Endothelial cell of umbilical vein (primary cell): ENCODE measurements at regions not wholly inside any gene's neighbourhood (a gene's known extent, or its start where the extent isn't known, plus 50 kb on each side); places are given as distances from the start of the nearest gene placed in this dataset.

Source experiments
- BruUV-seq: library from RNA; stranded (reverse); fragments of 400-500 nt; replicated peaks from 2 replicates; lab custom pipeline; 2021; lab: Mats Ljungman, UMichigan
- CTCF ChIA-PET: fragments of 300-600, 350-600 bp; sonication (Branson Sonifier 250); formaldehyde crosslinking; loops from one replicate; lab custom pipeline; 2021; ENCODE audit warnings: antibody characterized with exemption, inconsistent platforms; lab: Charles Lee
- POLR2A ChIA-PET: fragments of 300-600, 350-600 bp; sonication (Branson Sonifier 250); formaldehyde crosslinking; loops from one replicate; lab custom pipeline; 2021; ENCODE audit warnings: antibody characterized with exemption, inconsistent platforms; lab: Charles Lee
- DNase-seq: peaks from one replicate; pipeline ENCODE4 v3.0.0-alpha.2; 2011; ENCODE audit warnings: low read depth, low spot score
- FAIRE-seq: peaks from 2 replicates; lab custom pipeline; 2011; peaks lifted over from hg19 to GRCh38; lab: Jason Lieb, UNC
- H2AFZ ChIP-seq: 2 replicates; pipeline ENCODE4 v1.6.0; 2012; ENCODE audit warnings: low read depth, low read length, control low read depth, inconsistent platforms
- H3K27ac ChIP-seq: 2 replicates; pipeline ENCODE4 v1.5.1; 2011; ENCODE audit warnings: low read depth, mild to moderate bottlenecking, control low read depth, low read length, moderate library complexity; ENCODE audit not compliant: insufficient read depth
- H3K27me3 ChIP-seq, 2 experiments: 2 replicates each; pipeline versions ENCODE4 v1.6.0 to v1.6.1; 2011; ENCODE audit warnings: low read length in 2 of 2, mixed read lengths in 1 of 2; ENCODE audit not compliant: control insufficient read depth in 2 of 2, insufficient read depth in 2 of 2
- H3K36me3 ChIP-seq, 2 experiments: 2 replicates in 1 of 2; 3 replicates in 1 of 2; pipeline ENCODE4 v1.5.1; 2011; ENCODE audit warnings: low read length in 2 of 2, mild to moderate bottlenecking in 1 of 2, moderate library complexity in 1 of 2; ENCODE audit not compliant: control insufficient read depth in 2 of 2, insufficient read depth in 2 of 2; ENCODE audit errors: extremely low read depth in 1 of 2
- H3K4me1 ChIP-seq: 3 replicates; pipeline ENCODE4 v1.5.1; 2011; ENCODE audit warnings: mild to moderate bottlenecking, low read length; ENCODE audit not compliant: control insufficient read depth, insufficient read depth; ENCODE audit errors: extremely low read depth
- H3K4me2 ChIP-seq: 2 replicates; pipeline ENCODE4 v1.6.1; 2011; ENCODE audit warnings: low read length, control low read depth, mixed read lengths; ENCODE audit not compliant: insufficient read depth
- H3K4me3 ChIP-seq, 3 experiments: fragments of 200-600 bp in 1 of 3; sonication (generic), shearing (Covaris generic) in 1 of 3; replicated peaks in 1 of 3; 2 replicates each; pipeline ENCODE4 v1.5.1; 2011 to 2016; ENCODE audit warnings: control low read depth in 3 of 3, low read length in 3 of 3, mild to moderate bottlenecking in 2 of 3, inconsistent platforms in 1 of 3, low read depth in 1 of 3, moderate library complexity in 1 of 3; ENCODE audit not compliant: insufficient read depth in 1 of 3
- H3K79me2 ChIP-seq: 2 replicates; pipeline ENCODE4 v1.6.0; 2012; ENCODE audit warnings: low read length, inconsistent platforms; ENCODE audit not compliant: control insufficient read depth, insufficient read depth
- H3K9ac ChIP-seq: replicated peaks from 2 replicates; pipeline ENCODE3; 2011; ENCODE audit warnings: low read length, control low read depth; ENCODE audit not compliant: insufficient read depth; ENCODE audit errors: extremely low read depth
- H3K9me1 ChIP-seq: replicated peaks from 3 replicates; pipeline ENCODE4 v1.6.0; 2011; ENCODE audit warnings: mild to moderate bottlenecking, low read length; ENCODE audit not compliant: control insufficient read depth, insufficient read depth; ENCODE audit errors: extremely low read depth
- H3K9me3 ChIP-seq: replicated peaks from 2 replicates; pipeline ENCODE4 v1.5.1; 2012; ENCODE audit warnings: low read length, inconsistent platforms; ENCODE audit not compliant: control insufficient read depth, insufficient read depth
- H4K20me1 ChIP-seq: replicated peaks from 2 replicates; pipeline ENCODE3; 2011; ENCODE audit warnings: mild to moderate bottlenecking, low read length; ENCODE audit not compliant: control insufficient read depth, insufficient read depth; ENCODE audit errors: extremely low read depth
- FOS ChIP-seq: IDR thresholded peaks from 2 replicates; pipeline ENCODE4 v1.6.1; 2011; ENCODE audit warnings: mild to moderate bottlenecking, low read length, moderate library complexity, borderline replicate concordance; ENCODE audit not compliant: insufficient read depth
- JUN ChIP-seq: IDR thresholded peaks from 2 replicates; pipeline ENCODE4 v1.6.1; 2011; ENCODE audit warnings: borderline replicate concordance, low read depth; ENCODE audit not compliant: insufficient read length, insufficient read depth
- MYC ChIP-seq: IDR thresholded peaks from one replicate; pipeline ENCODE4 v1.6.1; 2011; ENCODE audit warnings: mild to moderate bottlenecking, low read depth, low read length
- POLR2A ChIP-seq: IDR thresholded peaks from 2 replicates; pipeline ENCODE4 v1.6.1; 2012; ENCODE audit warnings: low read depth, mild to moderate bottlenecking, control low read depth, low read length
- dilution Hi-C: fragments of 300-500 bp; cut with MboI; formaldehyde crosslinking; loops from one replicate; pipeline ENCODE4 v1.15.0; 2019; ENCODE audit warnings: low sequenced_read_pairs; ENCODE audit not compliant: extremely low pct_ligation_motif_present
- intact Hi-C: fragments of 100-400 bp; cut with micrococcal nuclease; formaldehyde crosslinking; loops from one replicate; pipeline ENCODE4 v1.10.0; 2022

GRCh38 chr17:15106540-15106939, 158.6 kb downstream of the PMP22 start:
- H3K9me3 ChIP-seq, result no peaks in the 10 kb centered on the region
- no peaks in the 10 kb centered on the region for H3K9me1 ChIP-seq
- FAIRE-seq (no peak), DNase-seq (no peak)
- intact Hi-C loops, result no loop called here
- H3K36me3 ChIP-seq, result no peaks in the 10 kb centered on the region
- H2AFZ ChIP-seq, result no peak overlapping the region
- H3K4me2 ChIP-seq, result no peak overlapping the region
- H3K9ac ChIP-seq, result no peak overlapping the region
- dilution Hi-C loops, result no loop called here
- no TSS peak for BruUV-seq
- H3K27me3 ChIP-seq, result no peaks in the 10 kb centered on the region
- no peak overlapping the region for H3K4me3 ChIP-seq
- TF ChIP-seq JUN (peak; percentile 4), POLR2A (no peak), MYC (no peak)
- no peaks in the 10 kb centered on the region for H4K20me1 ChIP-seq
- no peaks in the 10 kb centered on the region for H3K79me2 ChIP-seq
- no peak overlapping the region for H3K27ac ChIP-seq
- no peaks in the 10 kb centered on the region for H3K4me1 ChIP-seq
- ChIA-PET POLR2A (no interaction called here), CTCF (no interaction called here)

- Histone ChIP-seq H2AFZ (no peak overlapping the region), H3K79me2 (no peaks in the 10 kb centered on the region), H3K9ac (no peak overlapping the region), H3K4me3 (no peak overlapping the region), H3K36me3 (no peaks in the 10 kb centered on the region), H3K4me1 (no peaks in the 10 kb centered on the region), H3K9me1 (no peaks in the 10 kb centered on the region), H3K27me3 (no peaks in the 10 kb centered on the region), H4K20me1 (no peaks in the 10 kb centered on the region), H3K27ac (no peak overlapping the region), H3K9me3 (no peaks in the 10 kb centered on the region), H3K4me2 (no peak overlapping the region)
- ChIA-PET CTCF (no interaction called here), POLR2A (no interaction called here)
- dilution Hi-C loops, result no loop called here
- intact Hi-C loops, result no loop called here
- no TSS peak for BruUV-seq
- no peak for FAIRE-seq
- TF ChIP-seq FOS (no peak), MYC (no peak), JUN (no peak)
- no peak for DNase-seq
Measured at GRCh38 chr17:15103785-15104184, 161.3 kb downstream of the PMP22 start.
